ENCODE measurements at regions not wholly inside any gene's neighbourhood (a gene's known extent, or its start where the extent isn't known, plus 50 kb on each side); places are given as distances from the start of the nearest gene placed in this dataset.
A peak's percentile ranks its signal among the peaks of the same experiment; 100 is the strongest.

GRCh38 chr3:82198009-82198408, 436.6 kb upstream of the GBE1 start:
- Histone ChIP-seq H3K9me3 (no peaks in the 10 kb centered on the region), H3K4me2 (no peak overlapping the region), H3K27ac (no peak overlapping the region), H3K4me3 (no peak overlapping the region), H3K4me1 (no peaks in the 10 kb centered on the region)
- WGBS (ENCODE audit: missing lambda C conversion rate): 21% methylated on average over 3 of the region's 3 CpGs
- ATAC-seq (no peak), DNase-seq (ENCODE audit: low read depth in 1 of 2, low spot score in 1 of 2) (no peak), FAIRE-seq (no peak)
- POLR2A ChIA-PET: no interaction called here
- CTCF ChIA-PET: no interaction called here
- no peak for TF ChIP-seq NFE2L2 (conservative IDR thresholded peaks at IDR 0.05; ENCODE audit: low read length)
- no peak for TF ChIP-seq ZFP36 (IDR thresholded peaks at IDR 0.05; ENCODE audit: borderline replicate concordance, partially characterized antibody)
- no peak for TF ChIP-seq CBX2 (IDR thresholded peaks at IDR 0.05; ENCODE audit: borderline replicate concordance, low read depth)
- TF ChIP-seq, protein P1, sequence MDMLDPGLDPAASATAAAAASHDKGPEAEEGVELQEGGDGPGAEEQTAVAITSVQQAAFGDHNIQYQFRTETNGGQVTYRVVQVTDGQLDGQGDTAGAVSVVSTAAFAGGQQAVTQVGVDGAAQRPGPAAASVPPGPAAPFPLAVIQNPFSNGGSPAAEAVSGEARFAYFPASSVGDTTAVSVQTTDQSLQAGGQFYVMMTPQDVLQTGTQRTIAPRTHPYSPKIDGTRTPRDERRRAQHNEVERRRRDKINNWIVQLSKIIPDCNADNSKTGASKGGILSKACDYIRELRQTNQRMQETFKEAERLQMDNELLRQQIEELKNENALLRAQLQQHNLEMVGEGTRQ (IDR thresholded peaks at IDR 0.05): no peak
- TF ChIP-seq, protein P2, sequence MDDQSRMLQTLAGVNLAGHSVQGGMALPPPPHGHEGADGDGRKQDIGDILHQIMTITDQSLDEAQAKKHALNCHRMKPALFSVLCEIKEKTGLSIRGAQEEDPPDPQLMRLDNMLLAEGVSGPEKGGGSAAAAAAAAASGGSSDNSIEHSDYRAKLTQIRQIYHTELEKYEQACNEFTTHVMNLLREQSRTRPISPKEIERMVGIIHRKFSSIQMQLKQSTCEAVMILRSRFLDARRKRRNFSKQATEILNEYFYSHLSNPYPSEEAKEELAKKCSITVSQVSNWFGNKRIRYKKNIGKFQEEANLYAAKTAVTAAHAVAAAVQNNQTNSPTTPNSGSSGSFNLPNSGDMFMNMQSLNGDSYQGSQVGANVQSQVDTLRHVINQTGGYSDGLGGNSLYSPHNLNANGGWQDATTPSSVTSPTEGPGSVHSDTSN (IDR thresholded peaks at IDR 0.05): no peak
- TF ChIP-seq JUN (IDR thresholded peaks at IDR 0.05): no peak
- TF ChIP-seq ZSCAN20 (CRISPR knock-in tag; IDR thresholded peaks at IDR 0.05): no peak
- no peak for TF ChIP-seq ESRRA (IDR thresholded peaks at IDR 0.05; ENCODE audit: borderline replicate concordance, low read length)
- TF ChIP-seq HOXA7 (CRISPR knock-in tag; IDR thresholded peaks at IDR 0.05): no peak
- no peak for TF ChIP-seq CHD2 (IDR thresholded peaks at IDR 0.05; ENCODE audit: low read length, partially characterized antibody)
- TF ChIP-seq PHF8 (IDR thresholded peaks at IDR 0.05; ENCODE audit: borderline replicate concordance, low read depth): no peak
- no peak for TF ChIP-seq KDM1A (IDR thresholded peaks at IDR 0.05; ENCODE audit: low read depth)
- no peak for TF ChIP-seq RARB (CRISPR knock-in tag; IDR thresholded peaks at IDR 0.05)
- TF ChIP-seq FOSB (CRISPR knock-in tag; IDR thresholded peaks at IDR 0.05): no peak
- TF ChIP-seq, protein P3, sequence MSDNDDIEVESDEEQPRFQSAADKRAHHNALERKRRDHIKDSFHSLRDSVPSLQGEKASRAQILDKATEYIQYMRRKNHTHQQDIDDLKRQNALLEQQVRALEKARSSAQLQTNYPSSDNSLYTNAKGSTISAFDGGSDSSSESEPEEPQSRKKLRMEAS (IDR thresholded peaks at IDR 0.05): no peak
- TF ChIP-seq JUNB (IDR thresholded peaks at IDR 0.05): no peak
- TF ChIP-seq FOXS1 (CRISPR knock-in tag; IDR thresholded peaks at IDR 0.05): no peak
- no peak for TF ChIP-seq MYC (IDR thresholded peaks at IDR 0.05; ENCODE audit: borderline replicate concordance, low read length)
- no peak for TF ChIP-seq CEBPB (IDR thresholded peaks at IDR 0.05)

- no peaks in the 10 kb centered on the region for H3K9me3 ChIP-seq
- no peak overlapping the region for H3K4me3 ChIP-seq
- ATAC-seq: no peak
- no peaks in the 10 kb centered on the region for H3K4me1 ChIP-seq
- CTCF ChIA-PET: no interaction called here
- no peak overlapping the region for H3K27ac ChIP-seq
- no peak for FAIRE-seq
- no peak for DNase-seq (ENCODE audit: low read depth in 1 of 2, low spot score in 1 of 2)
- POLR2A ChIA-PET: no interaction called here
- TF ChIP-seq MAFK (IDR thresholded peaks at IDR 0.05; ENCODE audit: partially characterized antibody): peak; percentile 66
- no peak for TF ChIP-seq CHD2 (IDR thresholded peaks at IDR 0.05; ENCODE audit: low read length, partially characterized antibody)
- H3K4me2 ChIP-seq: no peak overlapping the region
Observed at GRCh38 chr3:82196645-82197044, 435.2 kb upstream of the GBE1 start.

DNA sequence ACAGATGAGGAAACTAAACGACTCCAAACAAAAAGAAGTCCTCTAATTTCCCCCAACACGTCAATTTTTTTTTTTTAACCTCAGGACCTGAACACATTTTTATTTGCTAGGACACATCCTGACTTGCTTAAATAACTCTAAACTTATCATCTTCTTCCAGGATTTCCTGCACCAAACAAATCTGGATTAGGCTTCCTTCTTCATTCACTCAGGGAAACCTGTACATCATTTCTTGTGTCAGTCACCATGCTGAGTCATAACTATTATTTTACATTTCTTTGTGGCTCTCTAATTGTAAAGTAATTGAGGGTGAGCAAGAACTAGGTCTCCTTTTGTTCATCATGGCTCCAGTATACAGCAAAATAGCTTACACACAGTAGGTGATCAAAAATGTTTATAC, 433.4 kb upstream of the GBE1 start:
- Histone ChIP-seq H3K4me3 (no peak overlapping the region), H3K9me3 (no peaks in the 10 kb centered on the region), H3K4me2 (no peak overlapping the region), H3K27ac (no peak overlapping the region), H3K4me1 (no peaks in the 10 kb centered on the region)
- no peak for FAIRE-seq
- DNase-seq (ENCODE audit: low read depth in 1 of 2, low spot score in 1 of 2): no peak
- TF ChIP-seq RNF2 (IDR thresholded peaks at IDR 0.05; ENCODE audit: borderline replicate concordance, low read depth) (no peak), BHLHE40 (IDR thresholded peaks at IDR 0.05; ENCODE audit: low read depth, low read length) (no peak), CHD2 (IDR thresholded peaks at IDR 0.05; ENCODE audit: low read length, partially characterized antibody) (no peak), EP300 (IDR thresholded peaks at IDR 0.05) (no peak), HOXB13 (CRISPR knock-in tag; IDR thresholded peaks at IDR 0.05; ENCODE audit: low read depth) (no peak), NR3C1 (IDR thresholded peaks at IDR 0.05) (no peak), POLR2A (IDR thresholded peaks at IDR 0.05; ENCODE audit: low read length) (no peak), ZNF302 (CRISPR knock-in tag; IDR thresholded peaks at IDR 0.05) (no peak), HOXB5 (CRISPR knock-in tag; IDR thresholded peaks at IDR 0.05) (no peak)
- TF ChIP-seq, protein P2 (IDR thresholded peaks at IDR 0.05): no peak
- TF ChIP-seq, protein P4, sequence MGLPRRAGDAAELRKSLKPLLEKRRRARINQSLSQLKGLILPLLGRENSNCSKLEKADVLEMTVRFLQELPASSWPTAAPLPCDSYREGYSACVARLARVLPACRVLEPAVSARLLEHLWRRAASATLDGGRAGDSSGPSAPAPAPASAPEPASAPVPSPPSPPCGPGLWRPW (IDR thresholded peaks at IDR 0.05): no peak
- CTCF ChIA-PET: no interaction called here
- 23% methylated on average over 2 of the region's 2 CpGs for WGBS (ENCODE audit: missing lambda C conversion rate)
- POLR2A ChIA-PET: no interaction called here
- no peak for ATAC-seq
